A673 (cell line): ENCODE measurements at regions not wholly inside any gene's neighbourhood (a gene's known extent, or its start where the extent isn't known, plus 50 kb on each side); places are given as distances from the start of the nearest gene placed in this dataset.
"Not testable (repeated sequence)": the region's sequence is repeated elsewhere in the genome, so short reads cannot be mapped to it uniquely, and the experiment has no call there.

Source experiments
- BruUV-seq: library from RNA; stranded (reverse); fragments of 400-500 nt; replicated peaks from 2 replicates; lab custom pipeline; 2021; lab: Mats Ljungman, UMichigan
- CTCF ChIA-PET: fragments of 300-600 bp; sonication (Branson Sonifier 250); formaldehyde crosslinking; loops from one replicate; lab custom pipeline; 2022; ENCODE audit warnings: antibody characterized with exemption; lab: Charles Lee
- POLR2A ChIA-PET: fragments of 300-600 bp; sonication (Branson Sonifier 250); formaldehyde crosslinking; loops from one replicate; lab custom pipeline; 2022; ENCODE audit warnings: antibody characterized with exemption; ENCODE audit not compliant: low non-redundant PET; lab: Charles Lee
- DNase-seq: peaks from one replicate; pipeline ENCODE4 v3.0.0-alpha.2; 2015; ENCODE audit warnings: low spot score
- H3K27ac ChIP-seq: fragments of 200-600 bp; sonication (generic); 2 replicates; pipeline ENCODE4 v1.5.1; 2016; ENCODE audit warnings: mixed run types, low read depth, mild to moderate bottlenecking, mixed read lengths, antibody characterized with exemption, low read length; ENCODE audit not compliant: poor library complexity, severe bottlenecking
- H3K27me3 ChIP-seq: fragments of 200-600 bp; sonication (generic); replicated peaks from 2 replicates; pipeline ENCODE4 v1.6.1; 2017; ENCODE audit warnings: mixed run types, low read depth, mild to moderate bottlenecking, mixed read lengths, antibody characterized with exemption, low read length; ENCODE audit not compliant: insufficient read depth, poor library complexity
- H3K36me3 ChIP-seq: fragments of 200-600 bp; sonication (generic); 2 replicates; pipeline ENCODE4 v1.6.1; 2016; ENCODE audit warnings: mixed run types, mild to moderate bottlenecking, mixed read lengths, antibody characterized with exemption, low read length; ENCODE audit not compliant: insufficient read depth, poor library complexity, severe bottlenecking
- H3K4me1 ChIP-seq: fragments of 200-600 bp; sonication (generic); 2 replicates; pipeline ENCODE4 v1.6.1; 2017; ENCODE audit warnings: mixed run types, mild to moderate bottlenecking, mixed read lengths, antibody characterized with exemption, low read length; ENCODE audit not compliant: insufficient read depth, poor library complexity, severe bottlenecking
- H3K4me3 ChIP-seq: fragments of 200-600 bp; sonication (generic); 2 replicates; pipeline ENCODE4 v1.5.1; 2016; ENCODE audit warnings: low read depth, mixed run types, mild to moderate bottlenecking, mixed read lengths, low read length; ENCODE audit not compliant: poor library complexity, severe bottlenecking
- H3K9me3 ChIP-seq: fragments of 200-600 bp; sonication (generic); 2 replicates; pipeline ENCODE4 v1.6.1; 2016; ENCODE audit warnings: mixed run types, low read depth, mild to moderate bottlenecking, mixed read lengths, antibody characterized with exemption, low read length; ENCODE audit not compliant: poor library complexity, severe bottlenecking
- CTCF ChIP-seq: fragments of 300-800, 200-600 bp; sonication (generic); conservative IDR thresholded peaks from 2 replicates; pipeline ENCODE4 v1.5.1; 2017; ENCODE audit warnings: low read depth, mild to moderate bottlenecking, antibody characterized with exemption, low read length, moderate library complexity, mixed read lengths
- EZH2 ChIP-seq: fragments of 200-600 bp; sonication (generic); IDR thresholded peaks from 2 replicates; pipeline ENCODE4 v1.6.1; 2017; ENCODE audit warnings: borderline replicate concordance, low read depth, mild to moderate bottlenecking, mixed read lengths, antibody characterized with exemption, low read length; ENCODE audit not compliant: poor library complexity, severe bottlenecking
- intact Hi-C: fragments of 100-400 bp; cut with micrococcal nuclease; formaldehyde crosslinking; loops from one replicate; pipeline ENCODE4 v1.10.0; 2022; ENCODE audit not compliant: unreplicated experiment

DNA sequence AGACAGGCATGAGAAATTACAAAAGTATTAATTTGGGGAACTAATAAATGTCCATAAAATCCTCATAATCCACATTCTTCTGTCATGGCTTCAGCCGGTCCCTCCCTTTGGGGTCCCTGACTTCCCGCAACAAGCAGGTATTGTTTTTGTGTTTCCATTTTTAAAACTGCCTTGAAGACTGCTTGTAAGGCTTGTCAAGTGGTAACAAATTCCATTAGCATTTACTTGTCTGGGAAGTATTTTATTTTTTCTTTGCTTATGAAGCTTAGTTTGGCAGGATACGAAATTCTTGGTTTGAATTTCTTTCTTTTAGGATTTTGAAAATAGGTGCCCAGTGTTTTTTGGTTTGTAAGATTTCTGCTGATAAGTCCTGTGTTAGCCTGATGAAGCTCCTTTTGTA lies 65.3 kb upstream of the LRFN5 start:
- no TSS peak for BruUV-seq
- TF ChIP-seq EZH2 = no peak
- no peak for TF ChIP-seq CTCF
- H3K4me1 ChIP-seq = no peaks in the 10 kb centered on the region
- H3K36me3 ChIP-seq = no peaks in the 10 kb centered on the region
- POLR2A ChIA-PET = no interaction called here
- intact Hi-C loops = no loop called here
- H3K27ac ChIP-seq = no peak overlapping the region
- CTCF ChIA-PET = no interaction called here
- H3K9me3 ChIP-seq = no peaks in the 10 kb centered on the region
- H3K27me3 ChIP-seq = no peaks in the 10 kb centered on the region
- H3K4me3 ChIP-seq = no peak overlapping the region
- DNase-seq = no peak

DNA sequence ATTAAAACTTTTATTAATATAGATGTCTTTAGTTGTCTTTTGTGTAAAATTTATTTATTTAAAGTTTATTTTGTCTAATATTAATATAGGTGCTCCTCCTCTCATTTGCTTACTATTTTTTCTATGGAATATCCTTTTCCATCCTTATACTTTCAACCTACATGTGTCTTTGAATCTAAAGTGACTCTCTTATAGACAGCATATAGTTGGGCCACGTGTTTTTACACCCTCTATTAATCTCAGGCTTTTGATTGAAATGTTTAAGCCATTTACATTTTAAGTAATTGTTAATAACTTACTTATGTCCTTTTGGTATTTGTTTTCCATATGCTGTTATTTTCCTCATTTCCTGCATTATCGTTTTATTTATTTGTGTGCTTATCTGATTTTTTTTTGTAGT lies 74.4 kb upstream of the LRFN5 start:
- DNase-seq = no peak
- H3K27ac ChIP-seq = no peak overlapping the region
- no peaks in the 10 kb centered on the region for H3K9me3 ChIP-seq
- H3K36me3 ChIP-seq = no peaks in the 10 kb centered on the region
- H3K4me3 ChIP-seq = no peak overlapping the region
- no peaks in the 10 kb centered on the region for H3K27me3 ChIP-seq
- TF ChIP-seq CTCF (no peak), EZH2 (no peak)
- intact Hi-C loops = no loop called here
- H3K4me1 ChIP-seq = no peaks in the 10 kb centered on the region
- CTCF ChIA-PET = no interaction called here
- BruUV-seq = no TSS peak
- POLR2A ChIA-PET = no interaction called here

DNA sequence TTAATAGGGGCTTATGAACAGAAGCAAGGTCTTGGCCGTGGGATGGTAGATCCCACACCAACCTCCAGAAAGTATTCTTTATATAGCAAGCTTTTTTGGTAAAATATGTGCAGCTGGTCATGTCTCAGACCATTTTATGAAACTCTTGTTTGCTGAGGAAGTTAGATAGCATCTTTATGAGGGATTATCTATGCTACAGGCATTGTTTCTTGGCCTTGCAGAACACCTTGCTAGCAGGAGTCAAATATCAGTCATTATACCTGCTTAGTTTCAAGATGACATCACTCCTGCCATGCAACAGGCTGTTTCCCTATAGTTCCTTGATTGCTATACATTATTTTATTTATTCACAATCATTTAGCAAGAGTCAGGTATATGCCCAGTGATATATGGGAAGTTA lies 84.8 kb upstream of the LRFN5 start:
- DNase-seq = no peak
- CTCF ChIA-PET = no interaction called here
- Histone ChIP-seq H3K27ac (no peak overlapping the region), H3K9me3 (no peaks in the 10 kb centered on the region), H3K27me3 (no peaks in the 10 kb centered on the region), H3K4me1 (no peaks in the 10 kb centered on the region), H3K4me3 (no peak overlapping the region), H3K36me3 (no peaks in the 10 kb centered on the region)
- no peak for TF ChIP-seq CTCF
- no peak for TF ChIP-seq EZH2
- intact Hi-C loops = no loop called here
- POLR2A ChIA-PET = no interaction called here
- BruUV-seq = no TSS peak

DNA sequence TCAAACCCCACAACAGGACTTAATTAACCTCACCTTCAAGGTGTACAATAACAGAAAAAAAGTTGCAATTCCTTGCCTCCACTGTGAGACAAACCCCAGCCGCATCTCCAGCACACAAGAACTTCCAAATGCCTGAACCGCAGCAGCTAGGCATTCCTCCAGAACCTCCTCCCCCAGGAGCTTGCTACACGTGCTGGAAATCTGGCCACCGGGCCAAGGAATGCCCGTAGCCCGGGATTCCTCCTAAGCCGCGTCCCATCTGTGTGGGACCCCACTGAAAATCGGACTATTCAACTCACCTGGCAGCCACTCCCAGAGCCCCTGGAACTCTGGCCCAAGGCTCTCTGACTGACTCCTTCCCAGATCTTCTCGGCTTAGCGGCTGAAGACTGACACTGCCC lies 88.6 kb upstream of the LRFN5 start:
- BruUV-seq, POLR2A ChIA-PET, H3K4me1 ChIP-seq, H3K36me3 ChIP-seq, intact Hi-C loops, DNase-seq, H3K27me3 ChIP-seq, H3K27ac ChIP-seq, H3K4me3 ChIP-seq, CTCF ChIA-PET, H3K9me3 ChIP-seq: not testable (repeated sequence)
